Heart left ventricle (tissue), 16 donors: ENCODE measurements at regions not wholly inside any gene's neighbourhood (a gene's known extent, or its start where the extent isn't known, plus 50 kb on each side); places are given as distances from the start of the nearest gene placed in this dataset.

Source experiments
- ATAC-seq, 4 donors: fragments of 200-7000 bp; cut with Tn5 transposase; one replicate each; pipeline ENCODE4 v1.9.1; 2020 to 2022; ENCODE audit warnings: moderate library complexity in 4 of 4, mild to moderate bottlenecking in 3 of 4, moderate number of reproducible peaks in 1 of 4
- DNase-seq, 5 donors: peaks; one replicate each; pipeline ENCODE4 v3.0.0-alpha.2; 2020
- H3K27ac ChIP-seq, 12 donors: fragments of 200-600 bp; sonication (generic) in 4 of 12; one replicate each; pipeline versions ENCODE4 v1.5.0 to v1.8.0; 2016 to 2022; ENCODE audit warnings: mild to moderate bottlenecking in 2 of 12
- H3K27me3 ChIP-seq, 9 donors: fragments of 200-600 bp; sonication (generic) in 2 of 9; one replicate each; pipeline versions ENCODE4 v1.5.1 to v1.8.0; 2016 to 2022; ENCODE audit warnings: mild to moderate bottlenecking in 3 of 9
- H3K36me3 ChIP-seq, 9 donors: fragments of 200-600 bp; sonication (generic) in 2 of 9; one replicate each; pipeline versions ENCODE4 v1.5.0 to v1.8.0; 2018 to 2022; ENCODE audit warnings: mild to moderate bottlenecking in 2 of 9
- H3K4me1 ChIP-seq, 12 donors: fragments of 200-600 bp; sonication (generic) in 4 of 12; one replicate each; pipeline versions ENCODE4 v1.5.0 to v1.8.0; 2016 to 2022; ENCODE audit warnings: mild to moderate bottlenecking in 3 of 12
- H3K4me3 ChIP-seq, 12 donors: fragments of 200-600 bp; sonication (generic) in 4 of 12; one replicate each; pipeline versions ENCODE4 v1.5.0 to v1.8.0; 2017 to 2022; ENCODE audit warnings: mild to moderate bottlenecking in 9 of 12, moderate library complexity in 4 of 12
- H3K9me3 ChIP-seq, 12 donors: fragments of 200-600 bp; sonication (generic) in 4 of 12; one replicate each; pipeline versions ENCODE4 v1.5.0 to v1.8.0; 2016 to 2022; ENCODE audit warnings: mild to moderate bottlenecking in 1 of 12
- POLR2A ChIP-seq, 2 donors: fragments of 450-650 bp; IDR thresholded peaks; one replicate each; pipeline ENCODE4 v1.6.1; 2017; ENCODE audit warnings: antibody characterized with exemption in 2 of 2, mild to moderate bottlenecking in 2 of 2, moderate library complexity in 2 of 2
- WGBS, 4 donors: extraction: QIAGEN DNeasy Blood & Tissue Kit in 2 of 4; methylation state at CpG; one replicate each; pipeline versions ENCODE4 v1.1.5 to v1.1.7; 2013 to 2018; 5-methylcytosine and 5-hydroxymethylcytosine counted together
- intact Hi-C, 10 donors: fragments of 100-400 bp; cut with DNase I; formaldehyde crosslinking; loops; one replicate each; pipeline versions ENCODE4 v1.11.1 to v1.14.2; 2022
- TF ChIP-seq, protein P1 (sequence below), 12 donors: fragments of 200-600 bp; sonication (generic) in 4 of 12; IDR thresholded peaks; one replicate each; pipeline versions ENCODE4 v1.5.0 to v1.8.0; 2018 to 2022; ENCODE audit warnings: antibody characterized with exemption in 12 of 12, mild to moderate bottlenecking in 5 of 12
- donor health status: ischemic (EF 13 %, LVEDD 7.1; RV severe dilation, severe dysfunction).
- donor health status: healthy with polysubstance abuse.
- donor health status: DM: no; HTN: yes; CAD: no.
- donor health status: DM: no; HTN: no; CAD: no.
- donor health status: ischemic (EF 25% LVEDD 6.9; RV normal size, moderate dysfunction).
- donor health status: ischemic (EF 25% LVEDD 5.7; RV mildly dilated, moderate dysfunction).
- donor health status: healthy.
- donor health status: DM: yes; HTN: yes; CAD: no.
- donor health status: ischemic (EF 35%, LVEDD 5.7; RV mildly dilated, moderate dysfunction).
- donor health status: nonischemic (EF 11% LVEDD 7.7; RV severe dilation, severe dysfunction).
- donor health status: DM: yes; HTN: yes; CAD: no.
- donor health status: PGD.
- donor health status: ischemic (EF 29% LVEDD 5.4; RV normal size, mild dysfunction).
- donor health status: nonischemic (EF 23%, LVEDD 6.1; RV moderate dilation, normal function).

DNA sequence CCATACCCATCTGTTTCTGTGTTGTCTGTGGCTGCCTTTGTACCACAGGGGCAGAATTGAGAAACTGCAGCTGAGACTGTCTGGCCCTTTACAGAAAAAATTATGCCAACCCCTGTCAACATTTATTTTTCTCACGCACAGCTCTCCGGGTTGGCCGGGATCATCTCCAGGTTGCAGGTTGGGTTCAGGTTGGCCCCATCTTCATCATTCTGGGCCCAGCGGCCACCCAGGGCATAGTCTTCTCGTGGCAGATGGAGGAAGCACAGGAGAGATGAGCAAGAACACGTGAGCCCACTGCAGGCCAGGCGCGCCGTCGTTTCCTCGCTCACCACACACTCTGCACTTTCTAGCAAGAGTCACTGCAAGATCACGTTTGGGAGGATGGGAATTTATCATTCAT is 66.1 kb upstream of the SEC14L1 start:
- no peak for ATAC-seq
- WGBS, 4 donors = 79 to 85% (median 82%) methylated on average over 12 of the region's 12 CpGs

DNA sequence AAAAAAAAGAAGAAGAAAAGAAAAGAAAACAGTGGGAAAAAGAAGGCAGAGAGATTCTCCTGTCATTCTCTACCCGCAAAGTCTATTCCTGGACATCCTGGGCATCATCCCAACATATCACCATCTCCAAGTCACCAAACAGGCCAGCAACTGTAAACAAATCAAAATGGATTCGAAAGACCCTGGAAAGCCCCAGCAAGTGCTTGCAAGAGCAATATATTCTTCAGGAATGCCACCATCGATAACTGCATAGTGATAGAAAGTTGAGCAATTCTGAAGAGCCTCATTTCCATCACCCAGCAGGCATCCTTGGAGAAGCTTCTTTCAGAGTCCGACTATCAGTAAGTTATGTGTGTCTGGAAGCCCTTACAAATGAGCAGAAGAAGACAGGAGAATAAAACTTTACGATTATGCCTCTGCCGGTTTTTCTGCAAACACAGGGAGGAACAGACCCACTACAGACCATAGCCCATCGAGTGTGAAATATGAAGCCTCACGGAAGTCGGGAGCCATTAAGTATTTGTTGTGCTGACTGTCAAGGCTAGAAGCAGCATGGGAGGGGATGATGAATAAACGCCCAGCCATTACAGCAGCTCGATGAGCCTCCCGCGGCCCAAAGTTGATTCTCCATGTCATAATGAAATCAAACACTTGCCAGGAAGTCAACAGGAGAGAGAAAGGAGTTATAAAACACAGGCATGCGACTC is 64.5 kb upstream of the SEC14L1 start:
- no peak for TF ChIP-seq POLR2A (IDR thresholded peaks at IDR 0.05)
- 42 to 45% (median 44%) methylated on average over 14 of the region's 14 CpGs for WGBS, 4 donors

More for the DNA sequence above, 66.1 kb upstream of the SEC14L1 start:
- no peaks in the 10 kb centered on the region for H3K9me3 ChIP-seq
- no peak overlapping the region for H3K27ac ChIP-seq
- H3K4me1 ChIP-seq = peaks cover 0 to 5% (median 0%) of the 10 kb centered on the region in 12 donors
- no peak overlapping the region for H3K4me3 ChIP-seq
- H3K27me3 ChIP-seq = peaks cover 0 to 60% (median 6%) of the 10 kb centered on the region in 9 donors
- no peaks in the 10 kb centered on the region for H3K36me3 ChIP-seq
- no peak for DNase-seq
- intact Hi-C loops = loop anchor here in 1 of 10 donors (10.0 kb wide), 1 partner anchor 430 kb away; no protein-coding TSS in a partner anchor
- TF ChIP-seq POLR2A (IDR thresholded peaks at IDR 0.05) = no peak
- TF ChIP-seq, protein P1, sequence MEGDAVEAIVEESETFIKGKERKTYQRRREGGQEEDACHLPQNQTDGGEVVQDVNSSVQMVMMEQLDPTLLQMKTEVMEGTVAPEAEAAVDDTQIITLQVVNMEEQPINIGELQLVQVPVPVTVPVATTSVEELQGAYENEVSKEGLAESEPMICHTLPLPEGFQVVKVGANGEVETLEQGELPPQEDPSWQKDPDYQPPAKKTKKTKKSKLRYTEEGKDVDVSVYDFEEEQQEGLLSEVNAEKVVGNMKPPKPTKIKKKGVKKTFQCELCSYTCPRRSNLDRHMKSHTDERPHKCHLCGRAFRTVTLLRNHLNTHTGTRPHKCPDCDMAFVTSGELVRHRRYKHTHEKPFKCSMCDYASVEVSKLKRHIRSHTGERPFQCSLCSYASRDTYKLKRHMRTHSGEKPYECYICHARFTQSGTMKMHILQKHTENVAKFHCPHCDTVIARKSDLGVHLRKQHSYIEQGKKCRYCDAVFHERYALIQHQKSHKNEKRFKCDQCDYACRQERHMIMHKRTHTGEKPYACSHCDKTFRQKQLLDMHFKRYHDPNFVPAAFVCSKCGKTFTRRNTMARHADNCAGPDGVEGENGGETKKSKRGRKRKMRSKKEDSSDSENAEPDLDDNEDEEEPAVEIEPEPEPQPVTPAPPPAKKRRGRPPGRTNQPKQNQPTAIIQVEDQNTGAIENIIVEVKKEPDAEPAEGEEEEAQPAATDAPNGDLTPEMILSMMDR (IDR thresholded peaks at IDR 0.05) = no peak

DNA sequence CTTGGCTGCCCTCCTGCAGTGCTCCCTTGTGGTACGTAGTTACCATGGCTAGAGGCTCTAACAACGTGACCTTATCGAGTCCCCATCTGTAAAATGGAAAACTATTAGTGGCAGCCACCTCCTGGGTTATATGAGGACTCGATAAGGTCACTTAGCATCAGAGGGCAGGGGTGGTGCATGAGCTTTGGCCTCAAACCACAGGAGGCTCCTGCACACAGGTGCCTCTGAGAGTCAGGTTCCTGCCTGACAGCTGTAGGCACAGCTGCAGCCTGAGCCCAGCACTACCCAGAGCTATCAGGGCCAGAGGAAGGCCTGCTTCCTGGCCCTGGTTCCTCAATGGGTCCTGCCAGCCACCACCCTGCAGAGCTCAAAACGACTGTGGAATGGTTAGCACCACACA is 57.2 kb upstream of the SEC14L1 start:
- 70 to 93% (median 73%) methylated on average over 3 to 5 of the region's 5 CpGs for WGBS, 4 donors
- H3K4me1 ChIP-seq = peaks cover 2 to 15% (median 11%) of the 10 kb centered on the region in 12 donors
- no peak overlapping the region for H3K4me3 ChIP-seq
- no peaks in the 10 kb centered on the region for H3K9me3 ChIP-seq
- no peaks in the 10 kb centered on the region for H3K36me3 ChIP-seq
- no peak for ATAC-seq
- TF ChIP-seq POLR2A (IDR thresholded peaks at IDR 0.05) = no peak
- TF ChIP-seq, protein P1 (IDR thresholded peaks at IDR 0.05) = no peak
- no peak for DNase-seq
- intact Hi-C loops = loop anchor here in 1 of 10 donors (10.0 kb wide), 1 partner anchor 411 kb away; no protein-coding TSS in a partner anchor
- H3K27me3 ChIP-seq = peaks cover 0 to 8% (median 0%) of the 10 kb centered on the region in 9 donors
- no peak overlapping the region for H3K27ac ChIP-seq

More for the DNA sequence above, 64.5 kb upstream of the SEC14L1 start:
- intact Hi-C loops = loop anchor here in 1 of 10 donors (10.0 kb wide), 1 partner anchor 429 kb away; no protein-coding TSS in a partner anchor
- H3K4me1 ChIP-seq = peaks cover 0 to 5% (median 0%) of the 10 kb centered on the region in 12 donors
- peaks cover 0 to 55% (median 6%) of the 10 kb centered on the region in 9 donors for H3K27me3 ChIP-seq
- H3K9me3 ChIP-seq = no peaks in the 10 kb centered on the region
- H3K27ac ChIP-seq = no peak overlapping the region
- ATAC-seq (peak in 2 of 4 donors; percentile 48 to 55), DNase-seq (no peak)
- no peak overlapping the region for H3K4me3 ChIP-seq
- H3K36me3 ChIP-seq = no peaks in the 10 kb centered on the region

DNA sequence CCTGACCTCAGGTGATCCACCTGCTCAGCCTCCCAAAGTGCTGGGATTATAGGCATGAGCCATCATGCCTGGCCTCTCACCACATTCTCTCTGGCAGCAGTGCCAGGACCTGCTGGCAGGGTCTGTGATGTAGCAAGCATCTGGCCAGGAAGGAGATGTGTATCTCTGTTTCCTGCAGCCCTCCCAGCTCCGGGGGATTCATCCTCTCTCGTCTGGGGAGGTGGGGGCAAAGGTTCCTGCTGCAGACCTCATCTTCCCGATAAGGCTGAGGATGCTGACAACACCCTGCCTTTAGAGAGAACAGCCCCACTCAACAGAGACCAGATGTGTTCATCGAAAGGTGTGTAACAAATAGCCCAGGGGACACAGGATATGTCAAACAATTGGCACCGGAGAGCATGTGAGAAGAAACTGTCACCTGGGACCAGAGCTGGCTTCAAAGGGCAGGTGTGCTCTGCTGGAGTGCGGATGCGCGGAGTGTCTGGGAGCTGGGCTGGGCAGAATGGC is 54.8 kb upstream of the SEC14L1 start:
- ATAC-seq = no peak
- intact Hi-C loops = loop anchor here in 9 of 10 donors (1.0 to 10.0 kb wide), 4 partner anchors 161 to 409 kb away; no protein-coding TSS in a partner anchor
- peaks cover 0 to 12% (median 4%) of the 10 kb centered on the region in 9 donors for H3K36me3 ChIP-seq
- peaks cover 2 to 34% (median 25%) of the 10 kb centered on the region in 12 donors for H3K4me1 ChIP-seq
- DNase-seq = no peak
- no peak overlapping the region for H3K4me3 ChIP-seq
- WGBS, 4 donors = 37 to 52% (median 40%) methylated on average over 7 to 8 of the region's 8 CpGs
- H3K27me3 ChIP-seq = peaks cover 0 to 2% (median 0%) of the 10 kb centered on the region in 9 donors
- H3K27ac ChIP-seq = no peak overlapping the region
- H3K9me3 ChIP-seq = no peaks in the 10 kb centered on the region
- TF ChIP-seq, protein P1 (IDR thresholded peaks at IDR 0.05) = no peak
- TF ChIP-seq POLR2A (IDR thresholded peaks at IDR 0.05) = no peak
